GM18858 (cell line): ENCODE measurements at regions not wholly inside any gene's neighbourhood (a gene's known extent, or its start where the extent isn't known, plus 50 kb on each side); places are given as distances from the start of the nearest gene placed in this dataset.
"Not testable (repeated sequence)": the region's sequence is repeated elsewhere in the genome, so short reads cannot be mapped to it uniquely, and the experiment has no call there.

ENCODE experiments used
- ATAC-seq: cut with Tn5 transposase; IDR thresholded peaks from one replicate; pipeline ENCODE4 v1.9.1; 2021; ENCODE audit not compliant: unreplicated experiment

DNA sequence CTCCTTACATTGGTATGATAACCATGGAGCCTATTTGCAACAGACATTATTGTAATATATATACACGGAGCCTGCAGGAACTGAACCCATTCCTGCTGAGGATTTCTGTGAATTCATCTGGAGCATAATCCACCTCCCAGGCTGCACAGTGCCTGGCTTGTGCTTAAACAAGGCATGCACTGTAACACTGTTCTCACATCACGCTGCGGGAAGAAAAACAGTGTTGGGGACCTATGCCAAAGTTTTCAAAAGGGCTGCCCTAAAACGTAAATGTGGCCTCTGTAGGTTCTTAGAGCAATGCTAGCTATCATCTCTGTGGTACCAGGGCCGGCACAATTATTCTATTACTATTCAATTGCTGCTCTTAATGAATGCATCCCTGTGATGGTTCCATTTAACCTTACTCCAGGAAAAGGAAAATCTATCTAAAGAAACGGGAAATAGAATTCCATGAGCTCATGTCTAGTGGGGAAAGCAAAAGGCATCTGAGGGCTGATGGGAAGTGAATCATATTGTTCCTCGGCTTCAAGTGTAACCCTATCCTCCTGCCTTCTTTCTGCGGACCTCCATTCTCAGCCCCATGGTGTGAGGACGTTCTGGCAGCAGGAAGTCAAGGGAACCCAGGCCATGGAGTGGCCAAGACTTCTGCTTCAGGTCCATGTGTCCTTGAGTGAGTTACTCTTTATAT lies 525.5 kb downstream of the SOX6 start:
- no peak for ATAC-seq

DNA sequence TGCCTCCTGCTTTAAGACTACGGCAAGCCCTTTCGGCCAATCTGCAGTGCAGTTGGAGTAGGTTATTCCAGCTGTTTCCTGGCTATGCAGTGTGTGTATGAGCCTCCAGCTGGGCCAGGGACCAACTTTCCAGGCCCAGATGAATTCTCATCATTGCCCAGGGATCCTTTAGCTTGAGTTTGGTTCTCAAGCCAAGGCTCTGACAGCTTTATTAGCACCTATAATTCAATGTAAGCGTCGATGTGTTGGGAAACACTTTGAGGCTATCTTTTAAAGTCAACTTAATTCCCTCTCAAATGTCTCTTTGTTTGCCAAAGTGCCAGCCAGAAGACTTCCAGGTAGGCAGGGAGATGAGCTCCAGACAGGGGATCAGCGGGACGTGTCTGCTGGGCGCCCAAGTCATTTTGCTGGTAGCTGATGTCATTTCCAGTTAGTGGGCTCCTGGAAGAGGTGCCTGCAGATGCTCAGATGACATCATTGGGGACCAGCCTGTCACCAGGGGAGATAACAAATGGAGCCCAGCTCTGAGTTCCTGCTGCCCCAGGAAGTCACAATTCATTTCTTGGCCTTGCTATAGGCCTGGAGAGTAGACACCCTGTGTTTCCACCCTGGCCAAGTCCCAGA lies 520.4 kb downstream of the SOX6 start:
- ATAC-seq: no peak

DNA sequence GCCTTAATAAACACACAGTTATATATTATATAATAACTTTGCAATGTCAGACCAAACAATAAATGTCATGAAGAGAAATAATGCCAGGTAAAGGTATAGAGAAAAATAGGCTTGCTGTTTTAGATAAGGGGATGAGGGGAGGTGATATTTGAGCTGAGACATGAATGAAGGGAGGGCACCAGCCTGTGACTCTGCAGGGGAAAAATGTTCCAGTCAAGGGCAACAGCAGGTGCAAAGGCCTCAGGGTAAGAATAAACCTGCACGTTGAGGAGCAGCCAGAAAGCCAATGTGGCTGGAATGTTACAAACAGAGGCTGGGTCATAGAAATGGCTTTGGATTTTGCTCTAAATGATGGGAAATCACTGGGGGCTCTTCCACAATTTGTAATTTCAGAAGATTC lies 519.6 kb downstream of the SOX6 start:
- no peak for ATAC-seq

DNA sequence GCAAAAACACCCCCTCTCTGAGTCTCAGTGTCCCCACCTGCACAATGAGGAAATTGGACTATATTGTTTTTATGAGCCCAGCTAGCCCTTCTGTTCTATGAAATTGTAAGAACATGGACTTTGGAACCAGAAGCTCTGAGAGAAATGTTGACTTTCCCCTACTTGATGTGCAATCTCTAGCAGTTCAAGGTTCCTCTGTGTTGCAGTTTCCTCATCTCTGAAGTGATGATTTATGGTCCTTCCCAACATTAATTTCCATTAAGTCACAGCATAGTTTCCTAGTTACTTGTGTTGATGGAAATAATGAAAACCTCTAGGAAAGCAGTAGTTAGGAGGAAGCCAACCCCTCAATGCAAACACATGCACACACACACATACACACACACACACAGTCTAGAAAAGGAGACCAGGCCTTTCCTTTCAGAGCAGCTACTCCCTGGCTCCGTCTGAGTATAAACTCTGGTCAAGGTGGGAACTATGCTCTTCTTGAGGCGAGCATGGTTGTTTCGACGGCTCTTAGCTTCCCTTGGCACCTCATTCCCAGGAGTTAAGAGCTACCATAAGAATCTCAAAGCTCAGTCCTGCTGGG lies 518.4 kb downstream of the SOX6 start:
- no peak for ATAC-seq

DNA sequence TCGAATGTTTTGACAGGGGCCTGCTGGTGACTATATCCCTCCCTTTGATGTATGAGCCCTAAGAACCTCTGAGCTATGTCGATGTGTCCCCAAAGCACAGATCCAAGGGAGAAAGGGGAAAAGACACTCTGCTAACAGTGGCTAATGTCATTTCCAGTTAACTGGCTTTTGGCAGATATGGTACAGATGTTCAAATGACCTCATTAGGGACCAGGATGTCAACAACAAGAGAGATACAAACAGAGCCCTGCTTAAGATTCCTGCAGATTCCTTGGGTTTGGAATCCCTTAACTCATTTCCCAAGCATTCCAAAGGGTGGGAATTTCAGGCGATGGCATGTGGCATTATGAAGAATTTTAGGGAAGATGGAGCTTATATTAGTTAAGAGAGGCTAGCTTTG lies 517.3 kb downstream of the SOX6 start:
- no peak for ATAC-seq

DNA sequence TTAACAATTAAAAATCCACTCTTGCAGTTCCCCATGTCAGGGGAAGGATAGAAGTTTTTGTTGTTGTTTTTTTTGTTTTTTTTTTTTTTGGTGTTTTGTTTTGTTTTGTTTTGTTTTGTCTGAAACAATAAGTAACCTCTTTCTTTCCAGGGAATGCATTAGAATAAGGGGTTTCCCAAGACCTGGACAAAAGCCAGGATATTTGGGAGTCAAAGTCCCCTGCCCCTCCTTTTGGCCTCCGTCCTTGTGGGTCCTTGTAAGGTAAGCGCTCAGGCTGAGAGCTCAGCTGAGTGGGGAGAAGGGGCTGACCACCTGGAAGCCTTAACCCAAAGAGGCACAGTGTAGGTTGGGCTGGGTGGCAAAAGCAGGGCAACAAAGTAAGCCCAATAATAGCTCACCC lies 515.4 kb downstream of the SOX6 start:
- ATAC-seq: no peak

DNA sequence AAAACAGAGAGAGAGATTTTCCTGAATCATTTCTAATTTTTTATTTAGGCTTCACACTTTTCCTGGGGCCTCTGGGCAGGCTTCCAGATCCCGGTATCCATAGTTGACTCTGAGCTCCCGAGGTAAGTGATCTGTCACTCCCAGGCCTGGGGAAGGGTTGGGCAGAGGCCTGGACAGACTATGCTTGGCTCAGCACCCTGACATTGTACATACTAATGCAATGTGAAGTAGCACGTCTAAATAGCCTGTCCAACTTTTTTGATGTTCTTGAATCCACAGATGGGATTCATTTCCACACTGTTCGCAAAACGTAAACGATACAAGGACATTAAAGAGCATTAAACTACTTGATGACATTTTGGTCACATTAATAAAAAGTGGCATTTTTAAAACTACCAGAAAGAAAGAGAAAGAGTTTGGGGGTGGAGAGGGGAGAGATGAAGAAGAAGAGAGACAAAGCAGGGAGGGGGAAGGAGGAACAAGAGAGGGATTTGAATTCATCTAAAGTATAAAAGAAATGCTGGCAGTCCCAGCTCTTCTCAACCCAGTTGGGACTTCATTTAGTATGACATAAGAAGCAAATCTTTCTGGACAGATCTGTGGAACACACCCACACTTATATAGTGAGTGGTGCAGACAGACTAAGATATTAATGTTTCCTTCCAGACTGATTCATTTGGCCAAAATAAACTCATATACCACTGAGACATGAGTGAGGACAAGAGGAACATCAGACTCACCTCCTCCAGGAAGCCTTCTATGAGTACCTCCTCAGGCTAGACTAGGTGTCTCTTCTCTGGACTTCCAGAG lies 514.2 kb downstream of the SOX6 start:
- no peak for ATAC-seq

DNA sequence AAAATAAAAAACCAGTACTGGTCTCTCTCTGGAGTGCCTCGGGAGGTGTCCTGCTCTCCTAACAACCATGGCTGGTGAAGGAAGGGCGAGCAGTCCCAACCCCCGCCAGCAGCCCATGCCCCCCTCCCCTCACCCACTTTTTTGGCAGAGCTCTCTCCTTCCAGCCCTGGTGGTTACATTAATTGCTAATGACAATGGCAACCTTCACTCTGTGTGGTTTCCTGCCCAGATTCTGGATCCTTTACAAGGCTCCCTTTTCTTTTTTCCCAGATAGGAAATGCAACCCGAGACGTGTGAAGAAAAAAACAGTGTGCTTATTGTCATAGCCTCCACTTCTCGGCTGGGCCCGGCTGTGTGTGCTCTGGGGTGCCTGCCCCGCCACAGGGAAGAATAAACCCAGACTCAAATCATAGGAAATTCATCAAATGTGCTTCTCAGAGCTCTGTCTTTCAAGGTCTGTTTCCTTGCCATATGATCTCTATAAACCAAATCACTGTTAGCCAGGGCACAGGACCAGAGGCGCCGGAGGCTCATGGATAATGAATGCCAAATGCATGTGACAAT lies 513.0 kb downstream of the SOX6 start:
- no peak for ATAC-seq

DNA sequence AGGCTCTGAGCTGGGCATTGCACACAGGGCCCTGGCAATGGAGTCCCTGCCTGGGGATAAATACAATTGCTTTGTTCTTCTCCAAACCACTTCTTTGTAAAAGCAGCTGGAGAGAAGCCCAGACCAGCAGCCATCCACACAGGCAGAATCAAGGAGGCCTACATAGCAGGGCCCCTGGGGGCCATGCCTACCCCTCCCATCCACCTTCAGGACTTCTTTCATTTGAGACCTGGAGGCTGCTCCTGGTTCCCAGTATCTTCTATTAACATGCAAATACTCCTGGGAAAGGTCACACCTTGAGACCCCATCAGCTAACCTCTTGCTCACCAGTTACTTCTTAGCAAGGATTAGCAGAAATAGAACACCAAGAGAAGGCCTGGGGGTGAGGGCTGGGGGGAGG lies 511.1 kb downstream of the SOX6 start:
- ATAC-seq: no peak

DNA sequence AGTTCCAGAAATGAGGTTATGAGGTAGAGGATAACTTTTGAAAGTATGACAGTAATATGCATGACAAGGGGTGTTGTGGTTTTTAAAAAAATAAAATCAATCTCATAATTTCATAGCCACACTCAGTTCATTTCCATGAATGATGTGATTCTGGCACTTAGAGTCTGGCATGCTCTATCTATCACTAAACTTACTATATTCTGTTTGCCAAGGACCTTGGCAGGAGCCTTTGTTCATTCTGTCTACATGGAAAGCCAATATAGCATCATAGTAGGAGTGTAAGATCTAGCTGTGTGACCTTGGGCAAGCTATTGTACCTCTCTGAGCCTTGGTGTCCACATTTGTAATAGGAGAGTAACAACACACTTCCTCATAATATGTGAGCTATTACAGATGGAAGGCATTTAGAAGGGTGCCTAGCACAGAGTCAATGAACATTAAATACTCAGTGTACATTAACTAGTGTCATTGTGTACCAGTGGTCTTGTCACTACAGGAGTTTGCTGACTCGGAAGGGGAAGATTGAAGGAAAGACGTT lies 507.6 kb downstream of the SOX6 start:
- no peak for ATAC-seq

DNA sequence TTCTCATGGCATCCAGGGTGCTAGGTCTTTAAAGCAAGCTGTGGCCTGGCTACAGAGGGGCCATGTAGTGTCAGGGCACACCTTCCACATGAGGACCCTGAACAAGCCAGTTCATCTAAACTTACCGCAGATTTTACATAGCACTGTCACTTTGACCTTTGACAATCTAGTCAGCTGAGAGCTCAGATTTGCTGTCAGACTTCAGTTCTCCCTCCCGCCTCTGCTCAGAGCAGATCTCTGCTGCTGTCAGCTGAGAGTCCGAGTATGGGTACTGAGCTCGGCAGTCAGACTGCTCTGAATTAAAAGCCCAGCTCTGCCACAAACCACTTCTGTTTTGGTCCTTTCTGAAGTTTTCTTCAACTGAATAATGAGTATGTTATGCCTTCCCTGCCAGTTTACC lies 507.1 kb downstream of the SOX6 start:
- ATAC-seq: no peak

DNA sequence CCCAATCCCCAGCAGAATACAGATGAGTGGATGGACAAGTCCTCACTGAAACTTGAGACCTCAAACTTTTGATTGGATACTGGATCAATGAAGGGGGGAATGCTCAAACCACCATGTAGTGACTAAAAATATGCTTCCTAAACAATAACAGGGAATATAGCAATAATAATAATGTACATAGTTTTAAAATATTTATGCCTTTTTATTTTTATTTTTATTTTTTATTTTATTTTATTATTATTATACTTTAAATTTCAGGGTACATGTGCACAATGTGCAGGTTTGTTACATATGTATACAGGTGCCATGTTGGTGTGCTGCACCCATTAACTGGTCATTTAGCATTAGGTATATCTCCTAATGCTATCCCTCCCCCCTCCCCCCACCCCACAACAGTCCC lies 506.0 kb downstream of the SOX6 start:
- ATAC-seq: not testable (repeated sequence)

DNA sequence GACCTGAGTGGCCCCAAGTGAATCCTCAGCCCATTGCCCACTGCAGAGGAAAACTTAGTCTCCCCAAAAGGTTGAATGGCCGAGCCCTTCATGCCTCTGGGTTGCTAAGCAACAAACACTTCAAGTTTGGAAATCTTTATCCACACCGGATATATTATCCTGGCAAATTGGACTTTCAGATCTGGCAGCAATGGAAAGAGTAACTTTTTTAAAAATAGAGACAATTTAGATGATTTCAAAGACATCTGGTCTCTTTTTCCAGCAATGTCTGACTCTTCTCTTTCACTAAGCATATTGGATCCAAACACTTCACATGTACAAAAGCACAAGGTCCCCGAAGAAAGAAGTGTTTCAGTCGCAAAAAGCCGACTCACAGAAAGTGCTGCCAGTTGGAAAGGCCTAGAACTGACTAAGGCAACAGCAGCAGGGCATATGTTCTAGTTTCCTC lies 505.3 kb downstream of the SOX6 start:
- no peak for ATAC-seq

DNA sequence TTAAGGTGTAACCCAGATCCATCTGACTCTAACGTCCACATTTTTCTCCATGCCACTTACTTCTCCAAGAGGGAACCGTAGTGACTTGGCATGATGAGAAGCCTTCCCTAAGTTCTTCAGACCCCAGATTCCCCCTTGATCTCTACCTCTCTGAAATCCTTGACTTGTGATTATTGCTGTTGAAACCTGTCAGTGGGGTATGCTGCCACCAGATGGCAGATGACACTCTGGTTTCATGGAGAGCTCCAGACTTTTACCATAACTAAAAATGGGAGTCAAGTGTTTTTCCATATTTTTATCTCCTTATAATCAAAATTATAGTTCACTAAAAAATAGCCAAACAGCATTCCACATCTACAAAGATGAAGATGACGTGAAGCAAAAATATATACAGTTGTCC lies 504.2 kb downstream of the SOX6 start:
- no peak for ATAC-seq

DNA sequence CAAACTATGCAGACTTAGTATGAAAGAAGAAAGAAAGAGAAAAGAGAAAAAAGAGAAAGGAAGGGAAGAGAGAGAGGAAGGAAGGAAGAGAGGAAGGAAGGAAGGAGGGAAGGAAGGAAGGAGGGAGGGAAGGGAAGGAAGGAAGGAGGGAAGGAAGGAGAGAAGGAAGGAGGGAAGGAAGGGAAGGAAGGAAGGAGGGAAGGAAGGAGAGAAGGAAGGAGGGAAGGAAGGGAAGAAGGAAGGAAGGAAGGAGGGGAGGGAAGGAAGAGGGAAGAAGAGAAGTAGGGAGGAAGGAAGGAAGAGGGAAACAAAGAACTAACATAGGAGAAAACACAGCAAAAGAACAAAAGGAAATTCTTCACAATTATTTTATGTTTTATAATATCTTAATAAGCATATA lies 502.1 kb downstream of the SOX6 start:
- no peak for ATAC-seq

DNA sequence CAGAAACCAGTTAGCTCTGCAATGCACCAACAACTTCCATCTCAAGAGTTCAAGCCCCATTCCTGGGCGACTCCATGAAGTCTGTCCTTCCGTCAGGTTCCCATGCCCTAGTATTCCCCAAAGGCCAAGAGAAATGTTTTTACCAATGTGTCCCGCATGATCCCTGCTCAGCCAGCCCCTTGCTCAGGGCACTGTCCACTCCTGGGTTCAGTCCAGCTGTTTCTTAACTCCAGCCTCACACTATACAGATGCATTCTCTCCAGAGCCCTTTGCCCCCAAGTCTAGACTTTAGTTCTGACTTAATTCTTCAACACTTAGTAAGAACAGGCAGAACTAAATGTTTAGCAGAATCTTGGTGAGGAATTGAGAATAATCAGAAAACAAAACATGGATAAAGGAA lies 497.5 kb downstream of the SOX6 start:
- ATAC-seq: no peak

DNA sequence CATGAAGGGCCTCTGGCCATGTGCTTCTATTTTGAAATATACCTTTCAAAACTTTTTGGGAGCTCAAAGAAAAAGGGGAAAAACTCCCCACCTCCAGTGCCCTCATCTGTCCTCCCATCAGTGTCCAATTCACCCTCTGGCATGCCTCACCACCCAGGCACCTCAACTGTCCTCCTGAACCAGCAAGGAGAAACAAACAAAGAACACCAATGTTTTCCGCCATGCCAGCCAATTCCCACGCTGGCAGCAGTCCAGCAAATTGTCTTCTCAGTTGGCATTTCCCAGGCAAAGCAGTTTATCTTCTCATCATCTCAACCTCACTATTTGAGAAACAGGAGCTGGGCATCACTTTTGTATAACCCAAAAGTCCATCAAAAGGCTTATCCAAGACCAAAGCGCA lies 496.9 kb downstream of the SOX6 start:
- no peak for ATAC-seq

DNA sequence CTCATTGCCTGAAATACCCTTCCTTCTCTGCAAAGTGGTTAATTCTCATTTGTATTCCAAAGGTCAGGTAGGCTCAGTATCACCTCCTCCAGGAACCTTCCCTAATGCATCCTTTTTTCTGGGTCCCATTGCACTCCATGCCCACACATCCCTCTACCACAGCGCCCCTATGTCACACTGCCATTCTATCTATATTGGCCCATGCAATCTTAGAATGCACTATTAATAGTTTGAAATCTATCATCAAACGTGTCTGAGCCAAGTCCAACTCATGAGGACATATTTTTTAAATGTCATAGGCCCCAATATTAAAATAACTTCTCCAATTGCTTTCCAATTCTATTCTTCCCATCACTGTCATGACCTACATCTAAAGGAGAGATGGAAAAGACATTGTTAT lies 495.1 kb downstream of the SOX6 start:
- no peak for ATAC-seq

DNA sequence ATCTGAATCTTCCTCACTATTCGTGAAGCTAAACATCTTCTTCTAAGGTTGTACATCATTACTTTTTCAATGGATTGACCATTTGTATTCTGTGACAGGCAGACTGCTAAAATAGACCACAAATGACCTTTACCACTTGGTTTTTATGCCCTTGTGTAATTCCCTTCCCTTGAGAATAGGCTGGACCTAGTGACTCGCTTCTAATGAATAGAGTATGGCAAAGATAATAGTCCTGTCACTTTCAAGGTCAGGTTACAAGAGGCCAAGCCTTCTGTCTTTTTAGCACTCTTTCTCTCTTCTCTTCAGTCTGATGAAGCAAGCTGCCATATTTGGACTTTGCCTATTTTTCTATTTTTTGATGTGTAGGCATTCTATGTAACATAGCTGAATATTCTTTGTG lies 492.9 kb downstream of the SOX6 start:
- ATAC-seq: no peak

DNA sequence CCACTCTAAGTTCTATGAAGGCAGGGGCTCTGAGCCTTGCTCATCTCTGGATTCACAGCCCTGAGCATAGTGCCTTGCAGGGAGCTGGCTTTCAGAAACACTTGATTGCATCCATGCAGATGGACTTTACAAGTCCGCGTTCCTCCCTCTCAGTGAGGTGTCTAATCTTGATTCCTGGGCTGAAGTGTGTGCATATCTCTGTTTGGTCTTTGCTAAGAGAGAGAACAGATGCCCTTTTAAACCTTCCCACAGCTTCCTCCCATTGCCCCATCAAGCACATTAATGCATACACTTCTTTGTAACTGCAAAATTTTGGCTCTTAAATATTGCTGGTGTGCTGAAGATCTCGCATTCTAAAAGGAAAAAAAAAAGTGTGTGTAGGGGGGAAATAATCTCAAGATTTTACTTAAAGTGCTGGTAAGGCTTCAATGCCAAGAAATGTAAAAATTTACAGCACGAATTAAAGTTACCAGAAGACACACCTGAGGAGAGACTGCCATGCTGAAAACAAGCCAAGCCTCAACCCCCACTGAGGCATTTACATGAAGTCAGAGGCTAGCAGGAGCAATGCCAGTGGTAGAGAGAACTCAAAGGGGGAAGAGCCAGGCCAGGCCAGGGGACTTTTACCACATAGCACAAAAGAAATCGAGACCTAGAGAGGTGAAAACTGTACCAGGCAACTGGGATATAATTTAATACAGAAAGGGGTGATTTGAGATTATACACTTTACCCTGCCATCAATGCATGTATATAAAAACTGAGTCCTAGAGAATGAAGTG lies 492.1 kb downstream of the SOX6 start:
- no peak for ATAC-seq
